ENCODE measurements at regions not wholly inside any gene's neighbourhood (a gene's known extent, or its start where the extent isn't known, plus 50 kb on each side); places are given as distances from the start of the nearest gene placed in this dataset.
"Not testable (repeated sequence)": the region's sequence is repeated elsewhere in the genome, so short reads cannot be mapped to it uniquely, and the experiment has no call there.

DNA sequence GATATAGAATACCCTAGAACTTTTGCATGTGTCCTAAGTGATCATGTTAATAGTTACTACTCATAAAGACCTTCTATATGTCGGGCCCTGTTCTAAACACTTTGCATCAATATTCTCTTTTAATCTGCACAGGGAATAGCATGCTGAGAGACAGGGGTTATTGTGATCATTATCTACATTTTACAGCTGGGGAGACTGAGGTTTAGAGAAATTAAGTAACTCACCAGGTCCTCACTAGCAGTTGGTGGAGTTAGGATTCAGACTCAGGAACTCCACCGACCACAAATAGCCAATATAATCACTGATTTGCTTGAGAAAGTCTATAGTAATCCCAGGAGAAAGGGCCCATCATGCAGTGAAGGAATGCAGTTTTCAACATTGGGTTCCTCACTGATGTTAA lies 111.2 kb upstream of the ADO start:
- no peaks in the 10 kb centered on the region for H3K4me1 ChIP-seq

DNA sequence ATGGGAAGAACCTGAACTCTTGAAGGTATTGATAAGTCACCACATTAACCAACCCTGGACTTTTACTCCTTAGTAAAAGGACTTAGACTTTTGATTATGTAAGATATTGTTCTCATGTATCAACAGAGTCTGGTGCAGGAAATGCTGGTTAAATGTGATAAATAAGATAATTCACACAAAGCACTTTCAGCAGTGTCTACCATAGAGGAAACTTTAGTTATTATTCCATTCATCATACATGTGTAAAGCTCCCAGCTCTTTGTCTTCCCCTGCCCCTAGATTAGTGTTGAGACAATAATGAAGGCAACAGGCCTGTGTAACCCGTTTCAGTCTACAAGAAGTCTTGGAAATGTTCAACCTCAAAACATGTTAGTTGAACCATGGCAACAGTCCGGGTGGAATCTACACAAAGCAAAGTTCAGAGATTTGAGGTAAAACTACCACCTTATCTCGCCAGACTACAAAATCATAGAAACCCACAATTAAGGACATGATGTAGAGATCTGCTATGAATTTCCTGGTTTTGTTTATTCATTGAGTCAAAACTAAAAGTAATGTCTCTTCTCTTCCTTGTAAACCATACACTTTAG lies 109.9 kb upstream of the ADO start:
- no peaks in the 10 kb centered on the region for H3K4me1 ChIP-seq
- TF ChIP-seq, protein P1, sequence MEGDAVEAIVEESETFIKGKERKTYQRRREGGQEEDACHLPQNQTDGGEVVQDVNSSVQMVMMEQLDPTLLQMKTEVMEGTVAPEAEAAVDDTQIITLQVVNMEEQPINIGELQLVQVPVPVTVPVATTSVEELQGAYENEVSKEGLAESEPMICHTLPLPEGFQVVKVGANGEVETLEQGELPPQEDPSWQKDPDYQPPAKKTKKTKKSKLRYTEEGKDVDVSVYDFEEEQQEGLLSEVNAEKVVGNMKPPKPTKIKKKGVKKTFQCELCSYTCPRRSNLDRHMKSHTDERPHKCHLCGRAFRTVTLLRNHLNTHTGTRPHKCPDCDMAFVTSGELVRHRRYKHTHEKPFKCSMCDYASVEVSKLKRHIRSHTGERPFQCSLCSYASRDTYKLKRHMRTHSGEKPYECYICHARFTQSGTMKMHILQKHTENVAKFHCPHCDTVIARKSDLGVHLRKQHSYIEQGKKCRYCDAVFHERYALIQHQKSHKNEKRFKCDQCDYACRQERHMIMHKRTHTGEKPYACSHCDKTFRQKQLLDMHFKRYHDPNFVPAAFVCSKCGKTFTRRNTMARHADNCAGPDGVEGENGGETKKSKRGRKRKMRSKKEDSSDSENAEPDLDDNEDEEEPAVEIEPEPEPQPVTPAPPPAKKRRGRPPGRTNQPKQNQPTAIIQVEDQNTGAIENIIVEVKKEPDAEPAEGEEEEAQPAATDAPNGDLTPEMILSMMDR (IDR thresholded peaks at IDR 0.05; ENCODE audit: low read depth, low read length) = no peak

More for the DNA sequence above, 111.2 kb upstream of the ADO start:
- H3K4me3 ChIP-seq (ENCODE audit: low read depth, low read length) = no peak overlapping the region
- H3K27me3 ChIP-seq = no peaks in the 10 kb centered on the region
- TF ChIP-seq, protein P1 (IDR thresholded peaks at IDR 0.05; ENCODE audit: low read depth, low read length) = no peak
- DNase-seq = no peak
- no peaks in the 10 kb centered on the region for H3K36me3 ChIP-seq
- H3K9me3 ChIP-seq = no peaks in the 10 kb centered on the region

DNA sequence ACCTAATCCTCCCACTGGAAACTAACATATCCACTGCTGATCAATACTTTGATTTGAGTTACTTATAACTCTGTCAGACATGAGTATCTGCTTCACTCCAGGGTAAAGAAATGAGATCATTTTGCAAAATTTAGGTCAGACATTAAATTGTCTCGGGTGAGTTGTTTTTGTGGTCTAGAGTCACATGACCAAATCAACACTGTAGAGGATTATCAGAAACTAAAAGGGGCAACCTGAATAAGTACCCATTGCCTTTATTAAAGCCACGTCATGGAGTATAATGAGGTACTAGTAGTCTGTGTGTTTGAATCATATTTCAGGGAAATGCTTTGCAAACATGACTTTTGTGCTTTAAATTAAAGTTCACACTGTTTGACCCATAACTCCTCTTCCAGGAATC lies 107.7 kb upstream of the ADO start:
- DNase-seq = no peak
- no peaks in the 10 kb centered on the region for H3K4me1 ChIP-seq
- H3K4me3 ChIP-seq (ENCODE audit: low read depth, low read length) = no peak overlapping the region
- TF ChIP-seq, protein P1 (IDR thresholded peaks at IDR 0.05; ENCODE audit: low read depth, low read length) = no peak
- no peaks in the 10 kb centered on the region for H3K27me3 ChIP-seq
- no peaks in the 10 kb centered on the region for H3K36me3 ChIP-seq
- H3K9me3 ChIP-seq = no peaks in the 10 kb centered on the region

More for the DNA sequence above, 109.9 kb upstream of the ADO start:
- no peaks in the 10 kb centered on the region for H3K36me3 ChIP-seq
- no peaks in the 10 kb centered on the region for H3K27me3 ChIP-seq
- no peak overlapping the region for H3K4me3 ChIP-seq (ENCODE audit: low read depth, low read length)
- no peak for DNase-seq
- H3K9me3 ChIP-seq = no peaks in the 10 kb centered on the region

DNA sequence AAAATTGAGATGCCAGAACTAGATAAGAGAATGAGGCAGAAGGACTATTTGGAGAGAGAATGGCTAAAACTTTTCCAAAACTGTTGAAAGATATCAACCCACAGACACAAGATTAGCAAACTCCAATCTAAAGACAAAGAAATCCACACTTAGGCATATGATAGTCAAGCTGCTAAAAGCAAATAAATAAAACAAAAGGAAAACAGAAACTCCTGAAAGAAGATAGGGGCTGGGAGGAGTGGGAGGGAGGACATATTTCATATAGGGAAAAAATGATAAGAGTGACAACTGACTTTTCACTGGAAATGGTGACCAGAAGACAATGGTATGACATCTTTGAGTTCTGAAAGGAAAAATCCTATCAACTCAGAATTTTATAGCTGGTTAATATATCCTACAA lies 105.4 kb upstream of the ADO start:
- TF ChIP-seq, protein P1 (IDR thresholded peaks at IDR 0.05; ENCODE audit: low read depth, low read length) = no peak

DNA sequence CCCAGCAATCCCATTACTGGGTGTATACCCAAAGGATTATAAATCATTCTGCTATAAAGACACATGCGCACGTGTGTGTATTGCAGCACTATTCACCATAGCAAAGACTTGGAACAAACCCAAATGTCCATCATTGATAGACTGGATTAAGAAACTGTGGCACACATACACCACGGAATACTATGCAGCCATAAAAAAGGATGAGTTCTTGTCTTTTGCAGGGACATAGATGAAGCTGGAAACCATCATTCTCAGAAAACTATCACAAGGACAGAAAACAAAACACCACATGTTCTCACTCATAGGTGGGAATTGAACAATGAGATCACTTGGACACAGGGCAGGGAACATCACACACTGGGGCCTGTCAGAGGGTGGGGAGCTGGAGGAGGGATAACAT lies 100.4 kb upstream of the ADO start:
- not testable (repeated sequence) for H3K9me3 ChIP-seq; H3K4me3 ChIP-seq (ENCODE audit: low read depth, low read length); H3K36me3 ChIP-seq; H3K4me1 ChIP-seq; DNase-seq; H3K27me3 ChIP-seq

More for the DNA sequence above, 105.4 kb upstream of the ADO start:
- no peaks in the 10 kb centered on the region for H3K27me3 ChIP-seq
- H3K9me3 ChIP-seq = no peaks in the 10 kb centered on the region
- H3K4me1 ChIP-seq = no peaks in the 10 kb centered on the region
- DNase-seq = no peak
- no peaks in the 10 kb centered on the region for H3K36me3 ChIP-seq
- no peak overlapping the region for H3K4me3 ChIP-seq (ENCODE audit: low read depth, low read length)

DNA sequence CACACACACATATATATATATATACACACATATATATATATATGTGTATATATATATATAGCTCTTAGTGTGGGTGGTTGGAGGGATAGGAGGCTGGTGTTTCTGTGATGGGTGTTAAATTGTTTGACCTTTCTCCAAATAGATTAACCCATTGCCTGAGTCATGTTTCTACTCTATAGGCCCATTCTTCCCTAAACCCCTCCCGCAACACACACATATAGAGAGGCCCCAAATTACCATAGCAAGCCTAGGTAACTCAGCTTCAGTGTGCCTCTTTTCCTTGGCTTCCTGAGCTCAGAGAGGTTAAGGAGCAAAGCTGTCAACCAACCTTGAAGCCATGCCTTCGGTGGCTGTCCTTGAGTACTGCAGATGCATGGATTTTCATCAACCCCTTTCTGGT lies 98.7 kb upstream of the ADO start:
- no peak for DNase-seq
- Histone ChIP-seq H3K4me1 (no peaks in the 10 kb centered on the region), H3K4me3 (ENCODE audit: low read depth, low read length) (no peak overlapping the region), H3K9me3 (no peaks in the 10 kb centered on the region), H3K36me3 (no peaks in the 10 kb centered on the region), H3K27me3 (no peaks in the 10 kb centered on the region)
- TF ChIP-seq, protein P1 (IDR thresholded peaks at IDR 0.05; ENCODE audit: low read depth, low read length) = no peak

DNA sequence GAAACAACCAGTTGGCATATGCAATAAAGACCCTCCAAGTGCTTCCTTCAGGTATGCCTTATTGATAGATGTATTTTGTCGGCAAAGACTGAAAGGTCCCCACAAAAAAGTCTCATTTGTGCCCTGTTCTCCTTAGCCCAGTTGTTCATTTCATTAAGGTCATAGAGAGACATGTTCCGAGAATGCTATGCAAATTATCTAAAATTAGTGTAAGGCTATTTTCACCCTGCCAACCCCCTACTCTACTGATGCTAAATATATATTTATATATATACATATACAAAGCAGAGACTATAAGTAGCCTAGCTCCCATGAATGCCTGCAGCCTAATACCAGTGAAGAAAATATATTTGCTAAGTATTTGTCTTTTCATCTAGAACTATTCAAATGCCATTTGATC lies 96.7 kb upstream of the ADO start:
- no peaks in the 10 kb centered on the region for H3K9me3 ChIP-seq
- no peaks in the 10 kb centered on the region for H3K4me1 ChIP-seq
- DNase-seq = no peak
- H3K36me3 ChIP-seq = no peaks in the 10 kb centered on the region
- H3K27me3 ChIP-seq = no peaks in the 10 kb centered on the region
- TF ChIP-seq, protein P1 (IDR thresholded peaks at IDR 0.05; ENCODE audit: low read depth, low read length) = no peak
- no peak overlapping the region for H3K4me3 ChIP-seq (ENCODE audit: low read depth, low read length)

All from BE2C (cell line).